GM18499 (cell line): ENCODE measurements at regions not wholly inside any gene's neighbourhood (a gene's known extent, or its start where the extent isn't known, plus 50 kb on each side); places are given as distances from the start of the nearest gene placed in this dataset.
"Not testable (repeated sequence)": the region's sequence is repeated elsewhere in the genome, so short reads cannot be mapped to it uniquely, and the experiment has no call there.

Source experiments
- ATAC-seq: cut with Tn5 transposase; IDR thresholded peaks from one replicate; pipeline ENCODE4 v1.9.1; 2021; ENCODE audit warnings: moderate number of reproducible peaks; ENCODE audit not compliant: insufficient read depth, unreplicated experiment

- ATAC-seq = no peak
Measured at GRCh38 chr5:112034421-112034979, 277.5 kb upstream of the NREP start.

DNA sequence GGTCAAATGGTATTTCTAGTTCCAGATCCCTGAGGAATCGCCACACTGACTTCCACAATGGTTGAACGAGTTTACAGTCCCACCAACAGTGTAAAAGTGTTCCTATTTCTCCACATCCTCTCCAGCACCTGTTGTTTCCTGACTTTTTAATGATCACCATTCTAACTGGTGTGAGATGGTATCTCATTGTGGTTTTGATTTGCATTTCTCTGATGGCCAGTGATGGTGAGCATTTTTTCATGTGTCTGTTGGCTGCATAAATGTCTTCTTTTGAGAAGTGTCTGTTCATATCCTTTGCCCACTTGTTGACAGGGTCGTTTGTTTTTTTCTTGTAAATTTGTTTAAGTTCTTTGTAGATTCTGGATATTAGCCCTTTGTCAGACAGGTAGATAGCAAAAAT lies 269.9 kb upstream of the NREP start:
- not testable (repeated sequence) for ATAC-seq

- peak; percentile 70 for ATAC-seq
Measured at GRCh38 chr5:112025757-112026156, 268.8 kb upstream of the NREP start.

- no peak for ATAC-seq
Measured at GRCh38 chr5:112024769-112025168, 267.8 kb upstream of the NREP start.

DNA sequence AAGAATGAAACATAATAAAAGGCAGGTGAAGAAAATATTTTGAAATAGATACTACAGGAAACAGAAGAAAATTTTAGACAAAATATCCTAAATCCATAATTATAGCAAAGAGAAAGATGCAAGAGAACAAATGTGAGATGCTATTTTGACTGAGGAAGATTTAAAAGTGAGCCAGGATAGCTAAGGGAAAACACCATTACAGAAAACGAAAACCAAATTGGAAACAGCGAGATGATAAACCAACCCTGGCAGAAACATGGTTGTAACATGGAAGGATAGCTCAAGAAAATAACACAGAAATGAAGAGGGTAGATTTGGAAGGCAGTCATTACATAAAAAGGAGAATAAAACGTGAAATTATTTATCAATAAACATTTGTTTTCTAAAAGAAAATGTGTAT lies 267.2 kb upstream of the NREP start:
- no peak for ATAC-seq

DNA sequence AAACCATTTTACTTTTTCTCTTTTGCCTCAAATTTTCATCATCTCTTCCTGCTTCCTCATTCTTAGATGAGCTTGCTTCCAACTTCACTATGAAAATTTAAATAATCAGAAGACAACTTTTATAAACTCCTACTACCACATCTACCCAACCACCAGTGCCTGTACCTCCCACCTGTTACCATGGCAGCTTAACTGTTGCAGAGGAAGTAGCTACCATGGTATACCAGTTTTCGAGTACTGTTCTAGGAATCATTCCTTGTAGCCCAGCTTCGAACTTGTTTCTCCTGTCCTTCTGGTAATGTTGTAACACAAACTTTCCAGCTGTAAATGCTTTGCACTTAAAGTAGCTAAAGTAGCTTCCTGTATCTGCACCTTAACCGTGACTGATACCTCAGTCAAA lies 266.8 kb upstream of the NREP start:
- ATAC-seq = no peak

GRCh38 chr5:112018846-112019245 lies 261.9 kb upstream of the NREP start:
- ATAC-seq = no peak

DNA sequence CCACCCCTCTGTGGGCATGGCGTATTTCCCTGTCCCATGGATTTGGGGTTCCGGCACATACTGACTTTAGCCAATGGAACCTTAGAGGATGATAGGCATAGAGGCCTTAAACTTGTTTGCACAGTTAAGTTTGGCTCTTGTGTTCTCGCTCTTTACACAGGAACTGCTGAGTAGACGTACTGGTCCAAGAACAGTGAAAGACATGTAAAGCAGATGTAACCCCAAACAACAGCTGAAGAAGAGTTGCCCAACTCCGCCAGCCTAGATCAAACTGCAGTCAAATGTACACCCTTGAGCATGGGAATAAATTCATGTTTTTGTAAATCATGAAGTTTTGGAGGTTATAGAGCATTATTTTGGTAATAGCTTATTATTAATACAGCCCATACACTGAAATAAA lies 260.0 kb upstream of the NREP start:
- no peak for ATAC-seq

GRCh38 chr5:112014783-112015395 lies 257.9 kb upstream of the NREP start:
- no peak for ATAC-seq

DNA sequence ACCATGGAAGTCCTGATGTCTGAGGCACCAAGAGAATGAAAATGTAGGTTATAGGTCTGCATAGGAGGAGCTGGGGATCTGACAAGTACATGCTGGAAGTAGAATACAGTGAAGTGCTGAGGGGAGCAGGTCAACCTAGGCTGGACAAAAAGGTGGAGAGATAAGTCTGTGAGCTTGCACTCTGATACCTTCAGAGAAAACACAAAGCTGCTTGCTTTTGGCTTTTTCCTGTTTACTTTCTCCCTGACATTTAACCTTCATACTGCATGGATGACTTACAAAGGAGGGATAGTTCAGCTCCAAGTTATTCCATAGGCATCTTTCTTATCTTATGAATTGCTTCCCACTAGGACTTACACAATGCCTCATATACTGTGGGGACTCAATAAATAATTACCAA lies 256.7 kb upstream of the NREP start:
- ATAC-seq = no peak

DNA sequence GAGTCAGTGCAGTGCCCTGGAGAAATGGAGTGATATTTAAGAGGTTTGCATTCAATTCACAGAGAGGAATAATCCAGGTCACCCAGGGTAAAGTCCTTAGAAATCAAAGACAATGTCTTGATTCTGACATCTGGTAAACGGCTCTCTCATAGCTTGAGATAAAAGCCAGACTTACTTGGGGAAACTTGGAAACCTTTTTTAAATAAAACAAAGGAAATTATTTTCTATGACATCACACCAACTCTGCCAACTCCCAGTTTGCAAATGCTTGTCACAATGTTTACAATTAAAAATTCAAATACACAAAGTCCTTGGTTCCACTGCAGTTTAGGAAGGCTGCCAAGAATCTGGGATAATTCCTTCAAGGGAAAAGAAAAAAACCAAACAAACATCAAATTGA lies 255.1 kb upstream of the NREP start:
- no peak for ATAC-seq

DNA sequence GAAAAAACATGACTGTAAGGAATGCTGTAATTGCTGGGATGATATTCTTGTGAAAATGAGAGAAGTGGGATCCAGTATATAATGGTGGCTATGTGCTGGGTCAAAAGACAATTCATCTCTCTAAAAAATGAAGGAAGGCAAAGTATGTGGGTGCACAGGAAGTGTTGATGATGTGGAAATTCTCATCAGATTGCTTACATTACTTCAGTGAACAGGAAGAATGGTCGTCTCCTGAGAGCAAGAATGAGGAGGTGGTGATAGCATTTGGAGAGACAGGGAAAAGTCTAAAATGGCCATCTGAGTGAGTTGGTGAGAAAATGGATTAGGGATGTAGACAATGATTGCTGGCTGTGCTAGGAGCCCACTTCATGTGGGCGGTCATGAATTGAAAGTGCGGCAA lies 253.5 kb upstream of the NREP start:
- ATAC-seq = no peak

DNA sequence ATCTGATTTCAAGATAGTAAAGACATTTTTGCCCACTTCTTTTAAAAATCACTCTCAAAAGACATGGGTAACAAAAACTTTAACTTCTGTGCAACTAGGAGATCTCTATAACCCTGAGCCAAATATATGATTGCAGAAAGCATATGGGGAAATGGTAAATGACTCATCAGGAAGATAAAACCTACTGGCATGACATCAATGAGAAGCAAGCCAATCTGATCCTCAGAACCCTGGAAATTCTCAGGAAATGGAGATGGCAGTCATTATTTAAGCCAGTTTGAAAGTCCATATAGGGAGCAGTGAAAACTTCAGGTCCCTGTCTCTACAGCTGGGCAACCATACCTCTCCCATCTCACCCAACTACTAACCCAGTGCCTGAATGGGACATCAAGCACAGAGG lies 249.7 kb upstream of the NREP start:
- no peak for ATAC-seq

- ATAC-seq = no peak
Measured at GRCh38 chr5:112005623-112005930, 248.6 kb upstream of the NREP start.

- peak; percentile 93 for ATAC-seq
Measured at GRCh38 chr5:112004867-112005622, 248.1 kb upstream of the NREP start.

DNA sequence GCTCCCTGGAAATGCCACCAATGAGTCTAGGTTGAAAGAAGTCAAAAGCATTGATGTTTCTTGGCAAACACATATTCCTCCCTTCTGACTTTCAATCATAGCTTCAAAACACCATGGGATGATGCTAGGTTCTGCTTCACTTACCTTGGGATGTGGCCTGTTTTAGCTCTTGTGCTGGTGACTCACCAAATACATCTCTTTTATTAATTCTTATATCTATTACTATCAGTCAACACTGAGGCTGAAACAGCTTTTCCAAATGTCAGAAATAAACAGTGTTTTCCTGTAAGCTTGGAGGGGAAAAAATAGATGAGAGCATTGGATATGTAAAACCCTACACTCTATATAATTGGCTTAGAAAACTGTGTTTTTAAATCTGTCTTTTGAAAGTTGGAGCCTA lies 245.4 kb upstream of the NREP start:
- no peak for ATAC-seq

DNA sequence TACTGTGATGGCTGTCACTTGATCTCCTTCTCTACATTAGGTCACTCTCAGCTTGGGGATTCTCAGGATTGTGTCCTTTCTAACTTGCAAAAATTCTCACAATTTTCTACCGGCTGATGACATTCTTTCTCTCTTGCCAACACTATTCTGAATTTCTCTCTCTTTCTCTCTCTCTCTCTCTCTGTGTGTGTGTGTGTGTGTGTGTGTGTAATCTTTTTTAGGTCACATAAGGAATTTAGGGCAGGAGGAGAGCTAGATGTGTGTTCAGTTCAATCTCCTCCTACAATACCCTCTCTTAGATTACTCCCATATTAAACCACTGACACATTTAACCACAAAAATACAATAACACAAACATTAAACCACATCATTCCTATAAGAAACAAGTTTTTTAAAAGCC lies 242.3 kb upstream of the NREP start:
- no peak for ATAC-seq

GRCh38 chr5:111998871-111999270 lies 241.9 kb upstream of the NREP start:
- ATAC-seq = no peak

DNA sequence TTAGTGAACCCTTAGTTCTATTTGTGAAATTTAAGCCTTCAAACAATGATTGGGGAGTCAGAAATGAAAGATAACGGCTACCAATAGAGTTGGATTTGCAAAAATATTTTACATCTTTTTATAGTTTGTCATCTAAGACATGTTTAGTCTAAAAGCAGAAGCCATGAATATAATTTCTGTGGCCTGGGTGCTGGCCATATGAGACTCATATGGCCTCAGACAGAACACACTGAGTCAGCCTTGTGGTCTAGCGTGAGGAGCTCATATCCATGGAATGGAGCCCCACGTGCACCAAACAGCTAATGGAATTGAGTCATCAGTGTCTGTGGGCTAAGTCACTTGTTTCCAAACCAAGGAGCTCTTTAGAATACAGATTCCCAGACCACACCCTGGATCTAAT lies 240.7 kb upstream of the NREP start:
- ATAC-seq = no peak

- ATAC-seq = no peak
Measured at GRCh38 chr5:111997308-111997707, 240.3 kb upstream of the NREP start.

DNA sequence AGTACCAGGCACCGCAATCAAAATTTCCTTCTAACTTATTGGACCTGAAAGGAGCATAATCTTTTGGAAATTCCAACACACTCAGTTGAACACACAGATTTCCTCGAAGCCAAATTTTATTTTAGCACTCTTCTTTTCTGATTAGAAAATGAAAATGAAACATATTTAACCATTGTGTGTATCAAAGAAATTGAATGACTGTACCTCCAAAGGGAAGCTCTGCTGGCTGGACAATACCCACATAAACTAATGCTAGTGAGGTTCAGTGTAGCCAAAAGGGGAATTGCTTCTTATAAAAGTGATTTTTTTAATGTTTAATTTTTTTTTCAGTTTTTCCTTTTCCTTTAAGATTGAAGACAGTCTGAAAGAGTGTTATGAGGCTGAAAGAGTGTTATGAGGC lies 239.6 kb upstream of the NREP start:
- ATAC-seq = no peak

DNA sequence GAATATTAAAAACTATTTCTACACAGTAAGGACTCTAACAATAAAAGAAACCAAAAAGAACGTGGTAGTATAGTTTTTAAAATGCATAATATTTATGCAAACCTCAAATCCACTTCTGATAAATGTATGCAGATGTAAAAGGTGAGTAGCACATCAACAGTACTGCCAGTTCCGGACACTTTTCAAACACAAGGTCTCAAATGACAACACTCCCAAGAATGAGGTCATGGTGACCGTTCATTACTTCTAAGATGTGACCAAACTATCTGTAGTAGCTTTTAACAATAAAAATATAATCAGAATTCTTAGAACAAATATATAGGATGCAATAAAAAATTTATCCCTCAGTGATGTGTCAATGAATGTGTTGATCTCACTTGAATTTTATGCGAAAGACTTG lies 238.7 kb upstream of the NREP start:
- no peak for ATAC-seq
